ENCODE measurements at regions not wholly inside any gene's neighbourhood (a gene's known extent, or its start where the extent isn't known, plus 50 kb on each side); places are given as distances from the start of the nearest gene placed in this dataset.

DNA sequence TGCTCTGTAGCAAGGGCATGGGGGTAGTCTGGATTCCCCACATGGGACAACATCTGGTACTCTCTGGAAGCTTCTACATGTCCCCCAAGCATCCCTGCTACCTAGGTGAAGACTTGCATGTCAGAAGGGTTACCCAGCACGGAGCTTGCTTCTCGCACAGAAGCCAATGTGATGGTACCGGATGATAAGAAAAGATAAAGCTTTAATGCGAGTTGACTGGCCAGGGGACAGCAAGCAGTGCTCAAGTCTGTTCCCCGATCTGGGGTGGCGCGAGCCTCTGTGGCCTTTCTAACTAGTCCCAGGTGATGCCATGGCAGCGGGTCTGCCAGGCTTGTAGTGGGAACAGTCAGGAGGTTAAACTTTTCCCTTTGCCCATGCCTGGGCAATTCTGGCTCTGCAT is 70.0 kb upstream of the TIAM2 start:
- 92% methylated on average over 7 of the region's 8 CpGs for WGBS (ENCODE audit: missing lambda C conversion rate)
- FAIRE-seq (no peak), ATAC-seq (no peak), DNase-seq (ENCODE audit: low read depth in 1 of 2, low spot score in 1 of 2) (no peak)
- no peak overlapping the region for H3K4me3 ChIP-seq
- ChIA-PET CTCF (interaction anchor here (1.1 to 1.8 kb wide), 4 partner anchors 247 to 323 kb away, joined by 5 to 6 read pairs (median 6); no protein-coding TSS in a partner anchor), POLR2A (no interaction called here)
- H3K4me2 ChIP-seq: no peak overlapping the region
- no peaks in the 10 kb centered on the region for H3K4me1 ChIP-seq
- no peaks in the 10 kb centered on the region for H3K9me3 ChIP-seq
- H3K27ac ChIP-seq: no peak overlapping the region
- TF ChIP-seq MYC (IDR thresholded peaks at IDR 0.05; ENCODE audit: borderline replicate concordance, low read length) (no peak), CHD4 (IDR thresholded peaks at IDR 0.05; ENCODE audit: borderline replicate concordance) (no peak), EP300 (IDR thresholded peaks at IDR 0.05) (no peak), ZSCAN20 (CRISPR knock-in tag; IDR thresholded peaks at IDR 0.05) (no peak), RFX5 (IDR thresholded peaks at IDR 0.05) (no peak), FOSB (CRISPR knock-in tag; IDR thresholded peaks at IDR 0.05) (no peak)
- TF ChIP-seq, protein P1, sequence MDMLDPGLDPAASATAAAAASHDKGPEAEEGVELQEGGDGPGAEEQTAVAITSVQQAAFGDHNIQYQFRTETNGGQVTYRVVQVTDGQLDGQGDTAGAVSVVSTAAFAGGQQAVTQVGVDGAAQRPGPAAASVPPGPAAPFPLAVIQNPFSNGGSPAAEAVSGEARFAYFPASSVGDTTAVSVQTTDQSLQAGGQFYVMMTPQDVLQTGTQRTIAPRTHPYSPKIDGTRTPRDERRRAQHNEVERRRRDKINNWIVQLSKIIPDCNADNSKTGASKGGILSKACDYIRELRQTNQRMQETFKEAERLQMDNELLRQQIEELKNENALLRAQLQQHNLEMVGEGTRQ (IDR thresholded peaks at IDR 0.05): no peak

DNA sequence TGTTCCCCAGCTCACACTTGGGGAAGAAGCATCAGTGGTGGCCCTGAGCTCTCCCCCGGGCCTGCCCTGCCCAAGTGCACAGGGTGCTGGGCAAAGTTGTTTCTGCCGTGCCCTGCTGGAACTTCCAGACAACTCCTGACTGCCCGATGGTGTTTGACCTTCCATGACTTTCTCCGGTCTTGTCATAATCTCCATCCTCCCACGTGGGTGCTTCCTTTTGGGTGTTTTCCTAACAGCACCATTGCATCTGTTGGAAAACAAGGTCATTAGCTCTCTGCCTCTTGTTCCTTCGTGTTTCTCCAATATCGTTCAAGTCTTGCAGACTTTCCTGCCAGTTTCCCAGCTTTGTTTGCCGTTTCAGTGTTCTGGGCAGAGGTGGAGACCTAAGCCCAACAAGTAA is 68.7 kb upstream of the TIAM2 start:
- FAIRE-seq (no peak), ATAC-seq (no peak), DNase-seq (ENCODE audit: low read depth in 1 of 2, low spot score in 1 of 2) (no peak)
- no peaks in the 10 kb centered on the region for H3K4me1 ChIP-seq
- H3K9me3 ChIP-seq: no peaks in the 10 kb centered on the region
- H3K4me2 ChIP-seq: no peak overlapping the region
- no peak overlapping the region for H3K4me3 ChIP-seq
- H3K27ac ChIP-seq: no peak overlapping the region
- WGBS (ENCODE audit: missing lambda C conversion rate): 56% methylated on average over 8 of the region's 8 CpGs
- POLR2A ChIA-PET: no interaction called here
- CTCF ChIA-PET: interaction anchor here (0.8 to 4.6 kb wide), 6 partner anchors 16 to 322 kb away, joined by 3 to 55 read pairs (median 10); no protein-coding TSS in a partner anchor
- TF ChIP-seq CBX2 (IDR thresholded peaks at IDR 0.05; ENCODE audit: borderline replicate concordance, low read depth): no peak
- no peak for TF ChIP-seq SMC3 (IDR thresholded peaks at IDR 0.05)
- TF ChIP-seq FOXS1 (CRISPR knock-in tag; IDR thresholded peaks at IDR 0.05): no peak
- no peak for TF ChIP-seq POLR2A (IDR thresholded peaks at IDR 0.05; ENCODE audit: low read length)
- no peak for TF ChIP-seq TP53 (CRISPR knock-in tag; IDR thresholded peaks at IDR 0.05)
- TF ChIP-seq, protein P2, sequence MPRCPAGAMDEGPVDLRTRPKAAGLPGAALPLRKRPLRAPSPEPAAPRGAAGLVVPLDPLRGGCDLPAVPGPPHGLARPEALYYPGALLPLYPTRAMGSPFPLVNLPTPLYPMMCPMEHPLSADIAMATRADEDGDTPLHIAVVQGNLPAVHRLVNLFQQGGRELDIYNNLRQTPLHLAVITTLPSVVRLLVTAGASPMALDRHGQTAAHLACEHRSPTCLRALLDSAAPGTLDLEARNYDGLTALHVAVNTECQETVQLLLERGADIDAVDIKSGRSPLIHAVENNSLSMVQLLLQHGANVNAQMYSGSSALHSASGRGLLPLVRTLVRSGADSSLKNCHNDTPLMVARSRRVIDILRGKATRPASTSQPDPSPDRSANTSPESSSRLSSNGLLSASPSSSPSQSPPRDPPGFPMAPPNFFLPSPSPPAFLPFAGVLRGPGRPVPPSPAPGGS (IDR thresholded peaks at IDR 0.05): no peak
- TF ChIP-seq EHMT2 (IDR thresholded peaks at IDR 0.05; ENCODE audit: low read depth): no peak
- no peak for TF ChIP-seq HOXB5 (CRISPR knock-in tag; IDR thresholded peaks at IDR 0.05)

DNA sequence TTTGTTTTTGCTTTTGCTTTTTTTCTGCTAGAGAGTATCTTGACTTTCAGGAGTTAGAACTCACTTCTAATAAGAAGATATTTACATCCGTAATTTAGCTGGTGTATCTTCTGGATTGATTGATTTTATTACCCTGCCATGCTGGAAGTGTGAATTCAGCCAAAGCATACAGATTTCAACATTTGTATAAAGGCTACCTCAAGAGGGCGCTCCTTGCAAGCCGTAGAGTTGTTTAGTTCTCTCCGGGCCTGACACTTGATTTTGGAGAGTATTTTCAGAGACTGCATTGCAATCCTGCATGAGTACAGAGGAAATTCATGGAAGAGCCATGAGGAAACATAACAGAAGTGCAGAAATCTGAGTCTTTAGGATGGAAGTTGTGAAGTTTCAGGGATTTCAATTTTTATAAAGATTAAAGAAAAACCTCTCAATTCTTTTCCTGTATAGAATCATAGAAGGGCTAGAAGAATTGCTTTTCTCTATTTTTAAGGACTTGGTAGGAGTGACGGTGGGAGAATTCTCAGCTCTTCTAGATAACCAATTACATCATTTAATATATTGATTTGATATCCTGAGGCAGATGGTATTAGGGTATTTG is 66.7 kb upstream of the TIAM2 start:
- Histone ChIP-seq H3K4me1 (peaks cover 14% of the 10 kb centered on the region), H3K4me3 (no peak overlapping the region), H3K4me2 (no peak overlapping the region), H3K27ac (no peak overlapping the region), H3K9me3 (no peaks in the 10 kb centered on the region)
- WGBS (ENCODE audit: missing lambda C conversion rate): 7% methylated on average over 5 of the region's 5 CpGs
- peak; percentile 56 to 82; a peak in 4 of 6 replicates for ATAC-seq
- TF ChIP-seq RCOR1 (IDR thresholded peaks at IDR 0.05; ENCODE audit: low read depth, low read length) (no peak), HOXB5 (CRISPR knock-in tag; IDR thresholded peaks at IDR 0.05) (no peak), SMC3 (IDR thresholded peaks at IDR 0.05) (peak; percentile 88), CEBPB (IDR thresholded peaks at IDR 0.05) (peak in 1 of 2 experiments; percentile 56; a peak in 2 of 4 replicates), CBX8 (IDR thresholded peaks at IDR 0.05) (no peak), RAD21 (conservative IDR thresholded peaks at IDR 0.05 in 1 of 2, IDR thresholded peaks at IDR 0.05 in 1 of 2) (peak; percentile 90 to 92)
- TF ChIP-seq, protein P3, sequence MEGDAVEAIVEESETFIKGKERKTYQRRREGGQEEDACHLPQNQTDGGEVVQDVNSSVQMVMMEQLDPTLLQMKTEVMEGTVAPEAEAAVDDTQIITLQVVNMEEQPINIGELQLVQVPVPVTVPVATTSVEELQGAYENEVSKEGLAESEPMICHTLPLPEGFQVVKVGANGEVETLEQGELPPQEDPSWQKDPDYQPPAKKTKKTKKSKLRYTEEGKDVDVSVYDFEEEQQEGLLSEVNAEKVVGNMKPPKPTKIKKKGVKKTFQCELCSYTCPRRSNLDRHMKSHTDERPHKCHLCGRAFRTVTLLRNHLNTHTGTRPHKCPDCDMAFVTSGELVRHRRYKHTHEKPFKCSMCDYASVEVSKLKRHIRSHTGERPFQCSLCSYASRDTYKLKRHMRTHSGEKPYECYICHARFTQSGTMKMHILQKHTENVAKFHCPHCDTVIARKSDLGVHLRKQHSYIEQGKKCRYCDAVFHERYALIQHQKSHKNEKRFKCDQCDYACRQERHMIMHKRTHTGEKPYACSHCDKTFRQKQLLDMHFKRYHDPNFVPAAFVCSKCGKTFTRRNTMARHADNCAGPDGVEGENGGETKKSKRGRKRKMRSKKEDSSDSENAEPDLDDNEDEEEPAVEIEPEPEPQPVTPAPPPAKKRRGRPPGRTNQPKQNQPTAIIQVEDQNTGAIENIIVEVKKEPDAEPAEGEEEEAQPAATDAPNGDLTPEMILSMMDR (IDR thresholded peaks at IDR 0.05): peak; percentile 81
- peak; percentile 36 to 50 for DNase-seq (ENCODE audit: low read depth in 1 of 2, low spot score in 1 of 2)
- ChIA-PET CTCF (interaction anchor here (0.6 to 4.6 kb wide), 57 partner anchors 9 to 382 kb away, joined by 3 to 55 read pairs (median 4); no protein-coding TSS in a partner anchor), POLR2A (no interaction called here)
- no peak for FAIRE-seq
